ENCODE measurements at regions not wholly inside any gene's neighbourhood (a gene's known extent, or its start where the extent isn't known, plus 50 kb on each side); places are given as distances from the start of the nearest gene placed in this dataset.

DNA sequence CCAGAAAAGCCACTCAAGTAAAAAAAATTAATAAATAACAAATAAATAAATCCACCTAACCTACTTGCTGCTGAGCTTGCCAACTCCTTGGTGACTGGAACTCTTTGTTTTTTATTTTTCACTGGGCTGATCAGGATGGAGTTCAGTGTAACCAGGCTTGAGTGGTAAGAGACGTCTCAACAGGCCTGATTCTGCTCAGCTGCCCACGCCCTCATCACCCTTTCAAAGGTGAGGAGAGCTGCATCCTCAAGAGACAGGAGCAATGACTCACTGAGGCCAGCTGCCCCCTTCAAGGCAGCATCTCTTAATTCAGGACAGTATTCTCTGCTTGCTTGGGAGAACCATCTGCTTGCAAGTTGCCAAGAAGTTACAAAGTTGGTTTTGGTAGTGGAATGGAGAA lies 111.9 kb upstream of the CPM start (continued):
- TF ChIP-seq, protein P1, sequence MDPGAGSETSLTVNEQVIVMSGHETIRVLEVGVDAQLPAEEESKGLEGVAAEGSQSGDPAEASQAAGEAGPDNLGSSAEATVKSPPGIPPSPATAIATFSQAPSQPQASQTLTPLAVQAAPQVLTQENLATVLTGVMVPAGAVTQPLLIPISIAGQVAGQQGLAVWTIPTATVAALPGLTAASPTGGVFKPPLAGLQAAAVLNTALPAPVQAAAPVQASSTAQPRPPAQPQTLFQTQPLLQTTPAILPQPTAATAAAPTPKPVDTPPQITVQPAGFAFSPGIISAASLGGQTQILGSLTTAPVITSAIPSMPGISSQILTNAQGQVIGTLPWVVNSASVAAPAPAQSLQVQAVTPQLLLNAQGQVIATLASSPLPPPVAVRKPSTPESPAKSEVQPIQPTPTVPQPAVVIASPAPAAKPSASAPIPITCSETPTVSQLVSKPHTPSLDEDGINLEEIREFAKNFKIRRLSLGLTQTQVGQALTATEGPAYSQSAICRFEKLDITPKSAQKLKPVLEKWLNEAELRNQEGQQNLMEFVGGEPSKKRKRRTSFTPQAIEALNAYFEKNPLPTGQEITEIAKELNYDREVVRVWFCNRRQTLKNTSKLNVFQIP (CRISPR knock-in tag; IDR thresholded peaks at IDR 0.05; ENCODE audit: borderline replicate concordance, low read depth): no peak
- TF ChIP-seq ZFP30 (CRISPR knock-in tag; IDR thresholded peaks at IDR 0.05) (no peak), ZC3H10 (CRISPR knock-in tag; IDR thresholded peaks at IDR 0.05) (no peak), TCF4 (CRISPR knock-in tag; IDR thresholded peaks at IDR 0.05; ENCODE audit: borderline replicate concordance) (no peak), ZNF70 (CRISPR knock-in tag; IDR thresholded peaks at IDR 0.05) (no peak)

DNA sequence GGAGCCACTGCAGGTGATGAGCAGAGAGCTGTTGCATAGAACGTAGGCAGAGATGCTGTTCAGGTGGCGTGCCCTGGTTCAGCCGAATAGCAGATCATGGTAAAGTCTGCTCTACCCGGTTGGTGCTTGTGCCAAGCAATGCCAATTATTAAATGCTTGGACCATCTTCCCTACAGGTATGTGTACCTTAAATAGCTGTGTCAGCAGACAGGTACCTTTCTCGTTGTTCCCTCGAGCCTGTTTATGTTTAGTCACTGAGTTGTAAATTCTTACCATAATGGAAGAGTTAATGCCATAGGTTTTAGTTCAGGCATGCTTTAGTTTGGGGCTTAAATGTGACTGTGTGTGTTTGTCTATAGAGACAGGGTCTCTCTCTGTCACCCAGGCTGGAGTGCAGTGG lies 112.5 kb upstream of the CPM start:
- TF ChIP-seq CSDC2 (CRISPR knock-in tag; IDR thresholded peaks at IDR 0.05) (no peak), RARB (CRISPR knock-in tag; IDR thresholded peaks at IDR 0.05) (no peak)
- no peak for ATAC-seq

DNA sequence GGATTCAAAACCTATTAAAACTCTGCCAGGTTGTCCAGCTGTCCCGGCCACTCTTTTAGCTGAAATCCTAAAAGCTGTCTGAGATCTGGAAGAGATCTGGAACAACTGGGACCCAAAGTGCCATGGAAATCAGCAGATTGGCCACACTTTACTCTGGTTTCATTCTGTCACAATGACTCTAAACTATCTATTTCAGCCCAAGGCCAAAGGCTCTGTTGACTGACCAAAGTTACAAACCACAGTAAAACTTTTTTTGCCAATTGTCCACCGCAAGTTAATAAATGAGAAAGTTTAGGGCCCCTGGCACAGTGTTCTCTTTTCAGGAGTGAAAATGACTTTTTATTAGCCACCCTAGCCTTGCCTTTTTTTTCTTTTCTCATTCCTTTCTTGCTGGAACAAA lies 113.4 kb upstream of the CPM start:
- no peak for ATAC-seq
- no peak for TF ChIP-seq OSR1 (CRISPR knock-in tag; IDR thresholded peaks at IDR 0.05)
- TF ChIP-seq, protein P2, sequence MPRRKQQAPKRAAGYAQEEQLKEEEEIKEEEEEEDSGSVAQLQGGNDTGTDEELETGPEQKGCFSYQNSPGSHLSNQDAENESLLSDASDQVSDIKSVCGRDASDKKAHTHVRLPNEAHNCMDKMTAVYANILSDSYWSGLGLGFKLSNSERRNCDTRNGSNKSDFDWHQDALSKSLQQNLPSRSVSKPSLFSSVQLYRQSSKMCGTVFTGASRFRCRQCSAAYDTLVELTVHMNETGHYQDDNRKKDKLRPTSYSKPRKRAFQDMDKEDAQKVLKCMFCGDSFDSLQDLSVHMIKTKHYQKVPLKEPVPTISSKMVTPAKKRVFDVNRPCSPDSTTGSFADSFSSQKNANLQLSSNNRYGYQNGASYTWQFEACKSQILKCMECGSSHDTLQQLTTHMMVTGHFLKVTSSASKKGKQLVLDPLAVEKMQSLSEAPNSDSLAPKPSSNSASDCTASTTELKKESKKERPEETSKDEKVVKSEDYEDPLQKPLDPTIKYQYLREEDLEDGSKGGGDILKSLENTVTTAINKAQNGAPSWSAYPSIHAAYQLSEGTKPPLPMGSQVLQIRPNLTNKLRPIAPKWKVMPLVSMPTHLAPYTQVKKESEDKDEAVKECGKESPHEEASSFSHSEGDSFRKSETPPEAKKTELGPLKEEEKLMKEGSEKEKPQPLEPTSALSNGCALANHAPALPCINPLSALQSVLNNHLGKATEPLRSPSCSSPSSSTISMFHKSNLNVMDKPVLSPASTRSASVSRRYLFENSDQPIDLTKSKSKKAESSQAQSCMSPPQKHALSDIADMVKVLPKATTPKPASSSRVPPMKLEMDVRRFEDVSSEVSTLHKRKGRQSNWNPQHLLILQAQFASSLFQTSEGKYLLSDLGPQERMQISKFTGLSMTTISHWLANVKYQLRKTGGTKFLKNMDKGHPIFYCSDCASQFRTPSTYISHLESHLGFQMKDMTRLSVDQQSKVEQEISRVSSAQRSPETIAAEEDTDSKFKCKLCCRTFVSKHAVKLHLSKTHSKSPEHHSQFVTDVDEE (CRISPR knock-in tag; IDR thresholded peaks at IDR 0.05): no peak
- no peak for TF ChIP-seq ZNF70 (CRISPR knock-in tag; IDR thresholded peaks at IDR 0.05)
- no peak for TF ChIP-seq ZNF565 (CRISPR knock-in tag; conservative IDR thresholded peaks at IDR 0.05; ENCODE audit: low read depth)
- TF ChIP-seq TCF4 (CRISPR knock-in tag; IDR thresholded peaks at IDR 0.05; ENCODE audit: borderline replicate concordance): no peak
- TF ChIP-seq TOX (CRISPR knock-in tag; IDR thresholded peaks at IDR 0.05; ENCODE audit: borderline replicate concordance): no peak
- no peak for TF ChIP-seq ESRRG (CRISPR knock-in tag; IDR thresholded peaks at IDR 0.05)
- no peak for TF ChIP-seq BACH2 (CRISPR knock-in tag; IDR thresholded peaks at IDR 0.05; ENCODE audit: borderline replicate concordance)
- TF ChIP-seq ZC3H10 (CRISPR knock-in tag; IDR thresholded peaks at IDR 0.05): no peak
- TF ChIP-seq SNAI2 (CRISPR knock-in tag; IDR thresholded peaks at IDR 0.05): no peak
- no peak for TF ChIP-seq GLIS3 (CRISPR knock-in tag; IDR thresholded peaks at IDR 0.05)
- TF ChIP-seq, protein P1 (CRISPR knock-in tag; IDR thresholded peaks at IDR 0.05; ENCODE audit: borderline replicate concordance, low read depth): no peak
- no peak for TF ChIP-seq ZFP3 (CRISPR knock-in tag; IDR thresholded peaks at IDR 0.05)
- TF ChIP-seq, protein P3, sequence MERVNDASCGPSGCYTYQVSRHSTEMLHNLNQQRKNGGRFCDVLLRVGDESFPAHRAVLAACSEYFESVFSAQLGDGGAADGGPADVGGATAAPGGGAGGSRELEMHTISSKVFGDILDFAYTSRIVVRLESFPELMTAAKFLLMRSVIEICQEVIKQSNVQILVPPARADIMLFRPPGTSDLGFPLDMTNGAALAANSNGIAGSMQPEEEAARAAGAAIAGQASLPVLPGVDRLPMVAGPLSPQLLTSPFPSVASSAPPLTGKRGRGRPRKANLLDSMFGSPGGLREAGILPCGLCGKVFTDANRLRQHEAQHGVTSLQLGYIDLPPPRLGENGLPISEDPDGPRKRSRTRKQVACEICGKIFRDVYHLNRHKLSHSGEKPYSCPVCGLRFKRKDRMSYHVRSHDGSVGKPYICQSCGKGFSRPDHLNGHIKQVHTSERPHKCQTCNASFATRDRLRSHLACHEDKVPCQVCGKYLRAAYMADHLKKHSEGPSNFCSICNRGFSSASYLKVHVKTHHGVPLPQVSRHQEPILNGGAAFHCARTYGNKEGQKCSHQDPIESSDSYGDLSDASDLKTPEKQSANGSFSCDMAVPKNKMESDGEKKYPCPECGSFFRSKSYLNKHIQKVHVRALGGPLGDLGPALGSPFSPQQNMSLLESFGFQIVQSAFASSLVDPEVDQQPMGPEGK (CRISPR knock-in tag; IDR thresholded peaks at IDR 0.05; ENCODE audit: borderline replicate concordance): no peak

DNA sequence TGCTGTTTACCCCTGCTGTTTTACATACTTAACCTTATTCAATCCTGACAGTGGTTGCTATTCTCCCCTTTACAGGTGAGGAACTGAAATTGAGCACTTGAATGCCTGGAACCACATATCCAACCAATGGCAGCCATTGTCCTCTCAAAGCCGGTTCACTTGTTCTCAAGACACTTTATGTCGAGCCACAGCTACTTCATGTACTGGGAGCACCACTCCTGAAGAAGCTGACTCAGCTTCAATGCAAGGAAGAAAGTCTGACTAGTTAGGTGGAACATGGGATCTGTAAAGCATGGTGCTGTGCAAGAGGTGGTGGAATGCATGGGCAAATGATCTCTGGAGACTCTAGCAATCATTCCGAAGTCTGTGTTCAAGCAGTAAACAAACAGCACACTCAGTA lies 113.9 kb upstream of the CPM start:
- ATAC-seq: no peak
- TF ChIP-seq, protein P2 (CRISPR knock-in tag; IDR thresholded peaks at IDR 0.05): no peak
- TF ChIP-seq, protein P1 (CRISPR knock-in tag; IDR thresholded peaks at IDR 0.05; ENCODE audit: borderline replicate concordance, low read depth): no peak
- TF ChIP-seq BACH2 (CRISPR knock-in tag; IDR thresholded peaks at IDR 0.05; ENCODE audit: borderline replicate concordance): no peak
